ENCODE measurements at regions not wholly inside any gene's neighbourhood (a gene's known extent, or its start where the extent isn't known, plus 50 kb on each side); places are given as distances from the start of the nearest gene placed in this dataset.

GRCh38 chrX:39734174-39734776, 363.5 kb downstream of the BCOR start:
- DNase-seq (ENCODE audit: low spot score): no peak

DNA sequence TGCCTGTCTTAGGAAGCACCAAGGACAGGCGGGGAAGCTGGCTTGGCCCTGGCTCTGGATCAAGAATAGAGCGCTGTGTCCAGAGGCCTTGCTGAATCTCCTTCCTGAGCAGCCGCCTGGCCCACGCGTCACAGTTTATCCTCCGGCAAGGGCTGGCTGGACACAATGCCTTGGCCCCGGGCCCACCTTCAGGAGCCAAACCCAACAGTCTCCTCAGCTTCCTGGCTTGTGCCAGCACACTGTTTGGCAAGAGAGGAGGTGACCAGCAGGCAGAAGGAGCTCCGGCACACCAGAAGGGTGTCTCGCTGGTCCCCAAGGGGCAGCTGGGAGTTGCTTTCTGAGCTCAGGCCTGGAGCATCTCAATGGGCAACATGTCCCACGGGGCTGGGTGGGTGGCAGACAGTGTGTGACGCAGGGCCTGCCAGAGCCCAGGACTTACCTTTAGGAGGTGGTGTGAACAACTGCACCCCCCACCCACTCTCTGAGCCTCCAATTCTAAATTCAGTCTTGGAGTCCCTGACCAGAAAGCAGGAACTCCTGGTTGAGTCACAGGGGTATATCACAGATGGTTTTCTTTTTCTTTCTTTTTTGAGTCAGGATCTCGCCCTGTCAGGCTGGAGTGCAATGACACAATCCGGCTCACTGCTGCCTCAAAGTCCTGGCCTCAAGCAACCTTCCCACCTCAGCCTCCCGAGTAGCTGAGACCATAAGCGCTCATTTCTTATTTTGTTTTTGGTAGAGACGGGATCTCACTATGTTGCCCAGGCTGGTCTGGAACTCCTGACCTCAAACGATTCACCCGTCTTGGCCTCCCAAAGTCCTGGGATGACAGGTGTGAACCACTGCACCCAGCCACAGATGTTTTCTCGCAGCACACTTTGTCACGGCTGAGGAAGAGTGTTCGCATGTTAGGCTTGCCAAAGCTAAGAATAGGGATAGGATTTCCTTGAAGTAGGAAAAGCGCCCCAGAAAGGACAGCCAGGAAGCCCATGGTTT, 361.2 kb downstream of the BCOR start:
- DNase-seq (ENCODE audit: low spot score): peak; percentile 82

- no peak for DNase-seq (ENCODE audit: low spot score)
Observed at GRCh38 chrX:39739585-39739984, 358.2 kb downstream of the BCOR start.

DNA sequence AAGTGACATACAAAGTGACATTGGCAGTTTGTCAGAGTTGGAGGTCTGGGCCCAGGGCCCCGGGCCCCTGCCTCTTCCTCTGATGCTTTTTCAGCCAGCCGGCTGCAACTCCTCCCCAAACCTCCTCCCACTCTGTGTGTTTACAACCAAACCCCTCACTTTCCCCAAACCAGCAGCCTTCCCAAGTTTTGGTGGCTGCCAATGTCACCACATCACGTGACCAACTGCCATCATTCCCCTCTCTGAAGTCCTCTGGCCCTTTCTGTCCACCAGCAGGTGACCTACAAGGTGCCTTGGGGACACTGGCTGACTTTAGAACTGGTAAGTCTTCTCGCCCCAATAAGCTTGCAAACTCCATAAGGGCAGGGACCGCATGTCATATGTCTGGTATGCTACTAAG, 357.7 kb downstream of the BCOR start:
- DNase-seq (ENCODE audit: low spot score): no peak

DNA sequence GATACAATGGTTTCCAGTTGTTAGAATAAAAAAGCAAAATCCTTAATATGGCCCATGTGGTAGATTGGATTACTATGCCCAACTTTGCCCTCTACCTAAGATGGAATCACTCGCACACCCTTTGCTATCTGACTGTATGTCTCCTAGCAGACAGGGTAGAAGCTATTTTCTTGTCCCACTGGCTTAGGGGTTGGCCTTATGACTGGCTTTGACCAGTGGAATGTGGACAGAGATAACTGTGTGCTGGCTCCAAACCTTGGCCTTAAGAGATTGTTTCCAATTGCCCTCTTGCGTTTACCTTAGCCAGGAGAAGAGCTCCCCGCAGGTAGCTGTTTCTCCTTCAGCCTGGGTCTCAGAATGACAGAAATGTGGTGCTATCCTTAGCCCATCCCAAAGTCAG, 355.9 kb downstream of the BCOR start:
- no peak for DNase-seq (ENCODE audit: low spot score)

DNA sequence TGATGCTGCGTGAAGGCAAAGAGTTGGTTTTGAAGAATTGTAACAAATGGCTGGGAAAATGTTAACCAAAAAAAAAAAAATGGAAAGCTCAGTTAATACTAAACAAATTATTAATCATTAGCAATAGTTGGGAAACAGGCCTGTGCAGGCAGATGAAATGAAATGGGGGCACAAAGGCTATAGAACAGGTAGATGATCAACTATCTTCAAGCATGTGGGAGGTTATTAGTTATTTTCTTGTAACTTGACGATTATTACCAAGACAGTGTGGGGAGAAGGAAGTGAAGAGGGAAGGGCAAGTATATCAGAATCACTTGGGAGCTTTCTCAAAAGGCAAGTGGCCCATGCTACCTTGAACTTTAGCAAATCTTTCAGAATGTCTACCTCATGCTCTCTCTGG, 351.9 kb downstream of the BCOR start:
- no peak for DNase-seq (ENCODE audit: low spot score)

GRCh38 chrX:39749135-39749534, 348.6 kb downstream of the BCOR start:
- no peak for DNase-seq (ENCODE audit: low spot score)

DNA sequence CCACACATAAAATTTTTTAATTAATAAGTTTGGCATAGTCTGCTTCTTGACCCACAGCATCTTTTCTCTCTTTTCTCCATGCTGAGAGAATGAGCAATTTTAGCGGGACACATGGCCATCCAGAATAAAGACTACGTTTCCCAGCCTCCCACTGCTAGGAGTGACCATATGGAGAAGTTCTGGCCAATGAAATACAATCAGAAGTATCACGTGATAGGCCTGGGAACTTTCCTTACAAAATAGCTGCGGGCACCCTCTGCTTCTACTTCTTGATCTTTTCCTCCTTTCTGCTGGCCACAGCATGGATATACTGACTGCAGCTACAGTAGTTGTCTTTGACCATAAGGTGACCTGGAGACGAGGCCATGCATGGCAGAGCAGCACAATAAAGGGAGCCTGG, 348.0 kb downstream of the BCOR start:
- no peak for DNase-seq (ENCODE audit: low spot score)

GRCh38 chrX:39750256-39750790, 347.4 kb downstream of the BCOR start:
- DNase-seq (ENCODE audit: low spot score): peak; percentile 46

- DNase-seq (ENCODE audit: low spot score): no peak
Observed at GRCh38 chrX:39750848-39751247, 346.9 kb downstream of the BCOR start.

GRCh38 chrX:39752815-39753214, 344.9 kb downstream of the BCOR start:
- DNase-seq (ENCODE audit: low spot score): no peak

DNA sequence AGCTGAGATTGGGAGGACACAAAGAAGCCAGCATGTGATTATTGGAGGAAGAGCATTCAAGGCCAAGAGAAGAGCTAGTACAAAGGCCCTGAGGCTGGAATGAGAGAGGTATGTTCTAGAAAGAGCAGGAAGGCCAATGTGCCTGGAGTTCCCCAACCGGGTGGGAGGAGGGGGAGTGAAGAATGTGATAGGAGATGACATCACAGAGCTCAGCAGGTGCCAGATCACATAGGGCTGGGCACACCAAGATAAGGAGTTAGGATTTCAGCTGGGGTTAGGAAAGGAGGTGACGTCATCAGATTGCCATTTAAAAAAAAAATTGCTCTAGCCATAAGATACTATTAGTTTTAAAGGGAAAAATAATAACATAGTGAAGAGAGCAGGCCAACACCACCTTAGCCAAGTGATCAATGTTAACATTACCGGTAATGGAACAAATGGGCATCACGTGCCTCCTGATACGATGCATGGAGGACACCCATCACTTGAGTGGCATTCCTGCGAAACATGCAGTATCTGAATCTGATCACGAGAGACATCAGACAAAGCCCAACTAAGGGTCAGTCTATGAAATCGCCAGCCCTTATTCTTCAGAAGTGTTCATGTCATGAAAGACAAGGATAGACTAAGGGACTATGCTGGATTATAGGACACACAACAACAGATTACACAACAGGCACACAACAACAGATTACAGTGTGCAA, 344.3 kb downstream of the BCOR start:
- DNase-seq (ENCODE audit: low spot score): no peak

- peak; percentile 86 for DNase-seq (ENCODE audit: low spot score)
Observed at GRCh38 chrX:39755143-39756032, 342.4 kb downstream of the BCOR start.

- no peak for DNase-seq (ENCODE audit: low spot score)
Observed at GRCh38 chrX:39756086-39756883, 341.5 kb downstream of the BCOR start.

DNA sequence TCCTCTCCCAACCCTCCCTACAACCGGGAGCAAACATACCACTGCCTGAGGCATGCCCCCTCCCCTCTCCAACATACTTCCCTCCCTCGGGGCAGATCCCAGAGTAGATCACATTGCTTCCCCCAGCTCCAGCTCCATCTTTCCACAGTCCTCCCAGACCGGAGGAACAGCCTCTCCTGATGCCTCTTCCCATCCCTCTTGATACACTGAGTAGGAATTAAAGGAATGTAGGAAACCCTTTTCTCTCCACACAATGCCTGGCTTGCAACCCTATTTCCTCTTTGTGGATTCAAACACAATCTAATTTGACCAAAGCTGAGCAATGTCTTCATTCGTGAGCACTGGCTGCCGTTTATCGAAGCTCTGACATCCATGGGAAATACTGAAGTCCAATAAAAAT, 339.8 kb downstream of the BCOR start:
- peak; percentile 40 for DNase-seq (ENCODE audit: low spot score)

DNA sequence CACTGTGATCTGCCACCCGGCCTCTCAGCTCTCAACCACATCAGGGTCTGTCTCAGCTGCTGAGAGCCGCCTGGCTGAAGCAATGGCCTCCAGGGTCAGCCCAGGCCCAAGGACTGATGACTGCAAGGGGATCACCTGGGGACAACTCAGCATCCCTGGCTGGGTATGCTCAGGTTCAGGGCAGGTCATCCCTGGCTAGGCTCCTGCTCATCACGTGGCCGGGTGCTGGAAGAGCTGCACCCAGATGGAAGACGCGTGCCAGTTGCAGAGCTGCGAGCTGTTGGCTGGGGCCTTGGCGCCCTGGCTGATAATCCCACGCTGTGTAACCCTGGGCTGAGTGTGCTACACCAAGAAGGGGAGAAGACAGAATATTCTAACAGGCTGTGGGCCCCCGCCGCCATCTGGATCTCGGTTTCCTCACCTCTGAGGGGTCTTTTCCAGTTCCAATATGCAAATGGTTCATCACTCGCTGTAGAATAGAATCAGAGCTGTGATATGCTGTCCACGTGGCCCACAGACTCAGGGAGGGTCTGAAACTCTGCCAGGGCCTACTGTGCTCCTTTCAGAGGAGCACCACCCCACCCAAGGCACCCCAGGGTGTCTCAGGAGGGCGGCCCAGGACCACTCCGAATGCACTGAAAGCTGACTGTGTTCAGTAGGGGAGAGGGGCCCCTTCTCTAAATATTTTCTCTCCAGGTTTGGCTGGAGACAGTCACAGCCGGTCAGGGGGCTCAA, 338.8 kb downstream of the BCOR start:
- no peak for DNase-seq (ENCODE audit: low spot score)

DNA sequence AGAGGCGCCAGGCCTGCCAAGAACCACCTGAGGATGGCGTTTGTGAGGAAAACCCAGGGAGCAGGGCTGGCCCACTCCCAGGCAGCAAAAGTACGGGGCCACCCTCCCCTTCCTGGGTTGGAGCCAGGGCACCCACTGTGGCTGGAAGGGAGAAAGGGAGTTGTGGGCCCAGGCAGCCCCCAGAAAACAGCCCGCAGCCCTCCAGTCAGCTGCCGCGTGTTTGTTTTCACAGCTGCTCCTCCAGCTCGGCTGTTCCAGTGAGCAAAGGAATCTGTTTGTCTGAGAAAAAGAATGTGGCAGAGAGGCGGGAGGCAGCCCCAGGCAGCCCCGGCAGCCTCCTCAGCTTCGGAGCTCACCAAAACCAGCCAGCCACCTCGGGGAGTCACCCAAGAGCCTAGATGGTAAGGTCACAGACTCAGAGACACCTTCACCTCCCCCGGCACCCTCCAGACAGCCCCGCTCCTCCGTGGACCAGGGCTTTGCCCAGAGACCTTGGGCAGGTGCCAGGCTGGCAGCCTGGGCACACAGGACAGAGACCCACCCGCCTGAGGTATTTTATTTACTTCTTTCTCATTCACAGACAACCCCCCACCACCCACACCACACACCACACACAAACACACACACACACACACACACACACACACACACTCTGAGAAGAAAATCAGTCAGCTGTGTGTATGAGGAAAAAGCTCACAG, 338.1 kb downstream of the BCOR start:
- DNase-seq (ENCODE audit: low spot score): peak; percentile 53

- DNase-seq (ENCODE audit: low spot score): no peak
Observed at GRCh38 chrX:39760930-39761329, 336.8 kb downstream of the BCOR start.

DNA sequence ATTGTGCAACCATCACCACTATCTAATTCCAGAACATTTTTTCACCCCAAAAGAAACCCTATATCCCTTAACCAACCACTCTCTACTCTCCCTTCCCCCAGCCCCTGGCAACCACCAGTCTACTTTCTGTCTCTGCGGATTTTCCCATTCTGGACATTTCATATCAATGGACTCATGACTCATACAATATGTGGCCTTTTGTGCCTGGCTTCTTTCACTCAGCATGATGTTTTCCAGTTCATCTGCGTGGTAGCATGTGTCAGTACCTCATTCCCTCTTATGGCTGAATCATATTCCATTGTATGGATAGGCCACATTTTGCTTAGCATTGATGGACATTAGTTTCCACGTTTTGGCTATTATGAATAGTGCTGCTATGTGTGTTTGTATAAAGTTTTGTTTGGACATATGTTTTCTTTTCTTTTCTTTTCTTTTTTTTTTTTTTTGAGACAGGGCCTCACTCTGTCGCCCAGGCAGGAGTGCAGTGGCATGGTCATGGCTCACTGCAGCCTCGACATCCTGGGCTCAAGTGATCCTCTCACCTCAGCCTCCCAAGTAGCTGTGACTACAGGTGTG, 335.4 kb downstream of the BCOR start:
- DNase-seq (ENCODE audit: low spot score): no peak
